ENCODE measurements at regions not wholly inside any gene's neighbourhood (a gene's known extent, or its start where the extent isn't known, plus 50 kb on each side); places are given as distances from the start of the nearest gene placed in this dataset.

GRCh38 chr11:80849253-80849652 lies 1408.4 kb upstream of the TENM4 start:
- TF ChIP-seq, protein P1, sequence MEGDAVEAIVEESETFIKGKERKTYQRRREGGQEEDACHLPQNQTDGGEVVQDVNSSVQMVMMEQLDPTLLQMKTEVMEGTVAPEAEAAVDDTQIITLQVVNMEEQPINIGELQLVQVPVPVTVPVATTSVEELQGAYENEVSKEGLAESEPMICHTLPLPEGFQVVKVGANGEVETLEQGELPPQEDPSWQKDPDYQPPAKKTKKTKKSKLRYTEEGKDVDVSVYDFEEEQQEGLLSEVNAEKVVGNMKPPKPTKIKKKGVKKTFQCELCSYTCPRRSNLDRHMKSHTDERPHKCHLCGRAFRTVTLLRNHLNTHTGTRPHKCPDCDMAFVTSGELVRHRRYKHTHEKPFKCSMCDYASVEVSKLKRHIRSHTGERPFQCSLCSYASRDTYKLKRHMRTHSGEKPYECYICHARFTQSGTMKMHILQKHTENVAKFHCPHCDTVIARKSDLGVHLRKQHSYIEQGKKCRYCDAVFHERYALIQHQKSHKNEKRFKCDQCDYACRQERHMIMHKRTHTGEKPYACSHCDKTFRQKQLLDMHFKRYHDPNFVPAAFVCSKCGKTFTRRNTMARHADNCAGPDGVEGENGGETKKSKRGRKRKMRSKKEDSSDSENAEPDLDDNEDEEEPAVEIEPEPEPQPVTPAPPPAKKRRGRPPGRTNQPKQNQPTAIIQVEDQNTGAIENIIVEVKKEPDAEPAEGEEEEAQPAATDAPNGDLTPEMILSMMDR (IDR thresholded peaks at IDR 0.05): no peak
- TF ChIP-seq ZFX (IDR thresholded peaks at IDR 0.05; ENCODE audit: borderline replicate concordance): no peak
